ENCODE measurements at regions not wholly inside any gene's neighbourhood (a gene's known extent, or its start where the extent isn't known, plus 50 kb on each side); places are given as distances from the start of the nearest gene placed in this dataset.

DNA sequence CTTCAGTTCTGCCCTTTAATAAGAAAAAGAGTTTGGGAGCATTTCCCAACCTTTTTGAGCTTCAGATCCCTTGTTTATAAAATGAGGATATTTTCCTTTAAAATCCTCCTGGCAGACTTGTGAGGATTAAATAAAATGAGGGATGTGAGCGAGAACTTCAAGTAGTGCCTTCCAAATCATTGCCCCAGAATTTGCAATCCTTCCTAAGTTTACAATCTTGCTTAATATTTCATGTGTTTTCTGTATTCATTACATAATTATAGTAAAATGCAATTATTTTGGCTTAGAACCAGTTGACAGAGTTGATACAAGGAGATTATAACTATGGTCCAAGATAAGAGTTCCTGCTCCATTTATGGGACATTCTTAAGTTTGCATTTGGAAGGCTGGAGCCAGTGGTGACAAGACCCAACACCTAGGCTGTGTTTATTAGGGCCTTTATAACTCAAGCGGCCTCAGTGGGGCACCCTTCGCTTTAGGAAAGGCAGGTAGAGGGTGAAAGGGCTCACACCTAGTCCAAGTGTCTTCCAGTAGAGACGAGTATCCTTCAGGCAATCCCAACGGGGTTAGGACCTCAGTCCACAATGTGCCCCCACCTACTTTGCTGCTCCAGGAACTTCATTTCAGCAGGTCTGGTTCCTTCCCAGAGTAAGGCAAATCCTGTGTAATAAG lies 317.5 kb downstream of the WDR11 start:
- TF ChIP-seq POLR2A (IDR thresholded peaks at IDR 0.05) = no peak
- TF ChIP-seq, protein P1, sequence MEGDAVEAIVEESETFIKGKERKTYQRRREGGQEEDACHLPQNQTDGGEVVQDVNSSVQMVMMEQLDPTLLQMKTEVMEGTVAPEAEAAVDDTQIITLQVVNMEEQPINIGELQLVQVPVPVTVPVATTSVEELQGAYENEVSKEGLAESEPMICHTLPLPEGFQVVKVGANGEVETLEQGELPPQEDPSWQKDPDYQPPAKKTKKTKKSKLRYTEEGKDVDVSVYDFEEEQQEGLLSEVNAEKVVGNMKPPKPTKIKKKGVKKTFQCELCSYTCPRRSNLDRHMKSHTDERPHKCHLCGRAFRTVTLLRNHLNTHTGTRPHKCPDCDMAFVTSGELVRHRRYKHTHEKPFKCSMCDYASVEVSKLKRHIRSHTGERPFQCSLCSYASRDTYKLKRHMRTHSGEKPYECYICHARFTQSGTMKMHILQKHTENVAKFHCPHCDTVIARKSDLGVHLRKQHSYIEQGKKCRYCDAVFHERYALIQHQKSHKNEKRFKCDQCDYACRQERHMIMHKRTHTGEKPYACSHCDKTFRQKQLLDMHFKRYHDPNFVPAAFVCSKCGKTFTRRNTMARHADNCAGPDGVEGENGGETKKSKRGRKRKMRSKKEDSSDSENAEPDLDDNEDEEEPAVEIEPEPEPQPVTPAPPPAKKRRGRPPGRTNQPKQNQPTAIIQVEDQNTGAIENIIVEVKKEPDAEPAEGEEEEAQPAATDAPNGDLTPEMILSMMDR (IDR thresholded peaks at IDR 0.05) = peak in 2 of 6 experiments; percentile 11 to 15
